GM23338 (cell line): ENCODE measurements at regions not wholly inside any gene's neighbourhood (a gene's known extent, or its start where the extent isn't known, plus 50 kb on each side); places are given as distances from the start of the nearest gene placed in this dataset.

Experiments used
- ATAC-seq: fragments of 200-7000 bp; cut with Tn5 transposase; 3 replicates; pipeline ENCODE4 v1.9.1; 2020
- DNase-seq: peaks from one replicate; pipeline ENCODE4 v3.0.0-alpha.2; 2015; ENCODE audit warnings: low spot score
- H2AFZ ChIP-seq: fragments of 200-600 bp; sonication (generic); 2 replicates; pipeline ENCODE4 v1.8.0; 2016; ENCODE audit warnings: antibody characterized with exemption, mild to moderate bottlenecking, moderate library complexity
- H3F3A ChIP-seq: fragments of 200-600 bp; sonication (generic); replicated peaks from 2 replicates; pipeline ENCODE4 v1.8.0; 2017; ENCODE audit warnings: antibody characterized with exemption, mixed run types, low read depth
- H3K27ac ChIP-seq: fragments of 200-600 bp; sonication (generic); 2 replicates; pipeline ENCODE4 v1.6.1; 2016; ENCODE audit warnings: low read depth
- H3K27me3 ChIP-seq: fragments of 200-600 bp; sonication (generic); 2 replicates; pipeline ENCODE4 v1.8.0; 2016; ENCODE audit warnings: mild to moderate bottlenecking, mixed run types, moderate library complexity; ENCODE audit not compliant: insufficient read depth
- H3K36me3 ChIP-seq: fragments of 200-600 bp; sonication (generic); 2 replicates; pipeline ENCODE4 v1.8.0; 2016; ENCODE audit warnings: mild to moderate bottlenecking; ENCODE audit not compliant: insufficient read depth
- H3K4me1 ChIP-seq: fragments of 200-600 bp; sonication (generic); 2 replicates; pipeline ENCODE4 v1.8.0; 2016; ENCODE audit warnings: mild to moderate bottlenecking, moderate library complexity; ENCODE audit not compliant: insufficient read depth
- H3K4me2 ChIP-seq: fragments of 200-600 bp; sonication (generic); 2 replicates; pipeline ENCODE4 v1.7.1; 2017; ENCODE audit warnings: mixed run types
- H3K4me3 ChIP-seq: fragments of 200-600 bp; sonication (generic); 2 replicates; pipeline ENCODE4 v1.6.1; 2016; ENCODE audit warnings: mixed run types
- H3K79me2 ChIP-seq: fragments of 200-600 bp; sonication (generic); replicated peaks from 2 replicates; pipeline ENCODE4 v1.8.0; 2017; ENCODE audit warnings: mild to moderate bottlenecking; ENCODE audit not compliant: insufficient read depth
- H3K9me2 ChIP-seq: fragments of 200-600 bp; sonication (generic); 2 replicates; pipeline ENCODE4 v1.8.0; 2017; ENCODE audit not compliant: insufficient read depth
- H4K20me1 ChIP-seq: fragments of 200-600 bp; sonication (generic); replicated peaks from 2 replicates; pipeline ENCODE4 v1.8.0; 2017; ENCODE audit warnings: mild to moderate bottlenecking; ENCODE audit not compliant: insufficient read depth
- H3K27ac Mint-ChIP-seq: 2 replicates; pipeline ENCODE4 v1.8.0; 2020; ENCODE audit warnings: inconsistent platforms, mild to moderate bottlenecking, moderate library complexity, mixed read lengths
- H3K27me3 Mint-ChIP-seq: 3 replicates; pipeline ENCODE4 v1.8.0; 2022; ENCODE audit warnings: low read depth, mild to moderate bottlenecking, moderate library complexity, mixed read lengths, inconsistent platforms; ENCODE audit not compliant: insufficient read depth, poor library complexity
- H3K36me3 Mint-ChIP-seq: 3 replicates; pipeline ENCODE4 v1.8.0; 2021; ENCODE audit warnings: low read depth, mild to moderate bottlenecking, inconsistent platforms, moderate library complexity, mixed read lengths
- H3K4me1 Mint-ChIP-seq: 3 replicates; pipeline ENCODE4 v1.8.0; 2020; ENCODE audit warnings: mild to moderate bottlenecking, inconsistent platforms, mixed read lengths
- H3K4me3 Mint-ChIP-seq: 3 replicates; pipeline ENCODE4 v1.8.0; 2021; ENCODE audit warnings: moderate library complexity, mild to moderate bottlenecking, inconsistent platforms, mixed read lengths
- H3K9me3 Mint-ChIP-seq: 3 replicates; pipeline ENCODE4 v1.8.0; 2020; ENCODE audit warnings: moderate library complexity, mild to moderate bottlenecking, inconsistent platforms, mixed read lengths
- CREB1 ChIP-seq: fragments of 250-450 bp; sonication (Bioruptor Pico); IDR thresholded peaks from 2 replicates; pipeline ENCODE4 v1.5.0; 2020; ENCODE audit warnings: low read depth, mild to moderate bottlenecking, moderate library complexity
- CTCF ChIP-seq, 2 experiments: fragments of 200-600 bp in 1 of 2; sonication (generic) in 1 of 2; conservative IDR thresholded peaks; 2 replicates each; pipeline versions ENCODE4 v1.5.1 to v1.6.1; 2016 to 2017; ENCODE audit warnings: antibody characterized with exemption in 2 of 2, low read depth in 2 of 2, mild to moderate bottlenecking in 2 of 2, moderate library complexity in 1 of 2
- ETS1 ChIP-seq: IDR thresholded peaks from 2 replicates; pipeline ENCODE4 v1.6.1; 2016; ENCODE audit warnings: antibody characterized with exemption
- EZH2phosphoT487 ChIP-seq: fragments of 200-600 bp; sonication (generic); IDR thresholded peaks from one replicate; pipeline ENCODE4 v1.8.1; 2018; ENCODE audit warnings: antibody characterized with exemption; ENCODE audit not compliant: unreplicated experiment
- JUNB ChIP-seq: IDR thresholded peaks from one replicate; pipeline ENCODE4 v1.6.1; 2016; ENCODE audit warnings: antibody characterized with exemption; ENCODE audit not compliant: unreplicated experiment
- POLR2AphosphoS5 ChIP-seq: IDR thresholded peaks from 2 replicates; pipeline ENCODE4 v1.6.1; 2016; ENCODE audit warnings: antibody characterized with exemption, low read depth
- ZNF114 ChIP-seq: fragments of 250-450 bp; sonication (Bioruptor Pico); IDR thresholded peaks from 2 replicates; pipeline ENCODE4 v1.5.0; 2020; ENCODE audit warnings: mild to moderate bottlenecking, moderate library complexity
- ZNF331 ChIP-seq: fragments of 250-450 bp; sonication (Bioruptor Pico); IDR thresholded peaks from 2 replicates; pipeline ENCODE4 v1.5.0; 2020; ENCODE audit warnings: low read depth, mild to moderate bottlenecking, moderate library complexity
- TF ChIP-seq, protein P1 (sequence below): IDR thresholded peaks from one replicate; pipeline ENCODE4 v1.6.1; 2018; ENCODE audit warnings: antibody characterized with exemption; ENCODE audit not compliant: unreplicated experiment
- TF ChIP-seq, protein P2 (sequence below): fragments of 250-450 bp; sonication (Bioruptor Pico); IDR thresholded peaks from 2 replicates; pipeline ENCODE4 v1.5.0; 2020; ENCODE audit warnings: mild to moderate bottlenecking, moderate library complexity

- no peak for ATAC-seq
These were observed 225.6 kb upstream of the FAM241A start for GRCh38 chr4:111919639-111920038.

DNA sequence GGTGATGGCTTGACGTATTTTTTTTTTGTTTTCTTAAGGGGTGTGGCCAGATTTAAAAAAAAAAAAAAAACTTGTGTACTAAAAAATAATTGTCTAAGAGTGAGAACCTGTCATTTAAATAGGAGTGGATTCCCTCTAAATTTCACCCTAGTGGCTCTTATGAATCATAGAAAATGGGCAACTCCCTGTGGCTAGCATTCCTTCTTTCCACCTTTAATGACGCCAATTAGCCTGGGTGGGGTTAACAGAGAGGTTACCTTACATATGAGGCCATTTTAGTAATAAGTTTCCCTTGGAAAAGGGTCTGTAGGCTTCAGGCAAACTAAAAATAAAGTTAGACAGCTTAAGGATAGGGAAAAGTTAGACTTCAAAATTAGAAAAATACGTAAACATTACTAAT, 223.5 kb upstream of the FAM241A start:
- no peaks in the 10 kb centered on the region for H3K36me3 Mint-ChIP-seq
- no peaks in the 10 kb centered on the region for H3K9me3 Mint-ChIP-seq
- no peak for ATAC-seq
- Histone ChIP-seq H3K79me2 (no peaks in the 10 kb centered on the region), H3K27ac (no peak overlapping the region), H3K4me2 (no peak overlapping the region), H3K36me3 (no peaks in the 10 kb centered on the region), H3F3A (no peaks in the 10 kb centered on the region), H3K27me3 (no peaks in the 10 kb centered on the region), H3K4me1 (no peaks in the 10 kb centered on the region), H3K9me2 (0 out of 2 replicates have a peak, but pooled peaks cover 3% of the 10 kb centered on the region), H2AFZ (no peak overlapping the region), H4K20me1 (no peaks in the 10 kb centered on the region), H3K4me3 (no peak overlapping the region)
- H3K27ac Mint-ChIP-seq = no peak overlapping the region
- DNase-seq = no peak
- peaks cover 4% of the 10 kb centered on the region for H3K27me3 Mint-ChIP-seq
- no peaks in the 10 kb centered on the region for H3K4me1 Mint-ChIP-seq
- H3K4me3 Mint-ChIP-seq = no peak overlapping the region
- TF ChIP-seq CREB1 (no peak), EZH2phosphoT487 (no peak), ZNF114 (CRISPR knock-in tag) (no peak), ZNF331 (CRISPR knock-in tag) (no peak), POLR2AphosphoS5 (no peak), ETS1 (no peak), CTCF (conservative IDR thresholded peaks at IDR 0.05; ENCODE audit: low read depth in 2 of 2) (no peak)
- TF ChIP-seq, protein P1, sequence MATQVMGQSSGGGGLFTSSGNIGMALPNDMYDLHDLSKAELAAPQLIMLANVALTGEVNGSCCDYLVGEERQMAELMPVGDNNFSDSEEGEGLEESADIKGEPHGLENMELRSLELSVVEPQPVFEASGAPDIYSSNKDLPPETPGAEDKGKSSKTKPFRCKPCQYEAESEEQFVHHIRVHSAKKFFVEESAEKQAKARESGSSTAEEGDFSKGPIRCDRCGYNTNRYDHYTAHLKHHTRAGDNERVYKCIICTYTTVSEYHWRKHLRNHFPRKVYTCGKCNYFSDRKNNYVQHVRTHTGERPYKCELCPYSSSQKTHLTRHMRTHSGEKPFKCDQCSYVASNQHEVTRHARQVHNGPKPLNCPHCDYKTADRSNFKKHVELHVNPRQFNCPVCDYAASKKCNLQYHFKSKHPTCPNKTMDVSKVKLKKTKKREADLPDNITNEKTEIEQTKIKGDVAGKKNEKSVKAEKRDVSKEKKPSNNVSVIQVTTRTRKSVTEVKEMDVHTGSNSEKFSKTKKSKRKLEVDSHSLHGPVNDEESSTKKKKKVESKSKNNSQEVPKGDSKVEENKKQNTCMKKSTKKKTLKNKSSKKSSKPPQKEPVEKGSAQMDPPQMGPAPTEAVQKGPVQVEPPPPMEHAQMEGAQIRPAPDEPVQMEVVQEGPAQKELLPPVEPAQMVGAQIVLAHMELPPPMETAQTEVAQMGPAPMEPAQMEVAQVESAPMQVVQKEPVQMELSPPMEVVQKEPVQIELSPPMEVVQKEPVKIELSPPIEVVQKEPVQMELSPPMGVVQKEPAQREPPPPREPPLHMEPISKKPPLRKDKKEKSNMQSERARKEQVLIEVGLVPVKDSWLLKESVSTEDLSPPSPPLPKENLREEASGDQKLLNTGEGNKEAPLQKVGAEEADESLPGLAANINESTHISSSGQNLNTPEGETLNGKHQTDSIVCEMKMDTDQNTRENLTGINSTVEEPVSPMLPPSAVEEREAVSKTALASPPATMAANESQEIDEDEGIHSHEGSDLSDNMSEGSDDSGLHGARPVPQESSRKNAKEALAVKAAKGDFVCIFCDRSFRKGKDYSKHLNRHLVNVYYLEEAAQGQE = no peak
- TF ChIP-seq, protein P2, sequence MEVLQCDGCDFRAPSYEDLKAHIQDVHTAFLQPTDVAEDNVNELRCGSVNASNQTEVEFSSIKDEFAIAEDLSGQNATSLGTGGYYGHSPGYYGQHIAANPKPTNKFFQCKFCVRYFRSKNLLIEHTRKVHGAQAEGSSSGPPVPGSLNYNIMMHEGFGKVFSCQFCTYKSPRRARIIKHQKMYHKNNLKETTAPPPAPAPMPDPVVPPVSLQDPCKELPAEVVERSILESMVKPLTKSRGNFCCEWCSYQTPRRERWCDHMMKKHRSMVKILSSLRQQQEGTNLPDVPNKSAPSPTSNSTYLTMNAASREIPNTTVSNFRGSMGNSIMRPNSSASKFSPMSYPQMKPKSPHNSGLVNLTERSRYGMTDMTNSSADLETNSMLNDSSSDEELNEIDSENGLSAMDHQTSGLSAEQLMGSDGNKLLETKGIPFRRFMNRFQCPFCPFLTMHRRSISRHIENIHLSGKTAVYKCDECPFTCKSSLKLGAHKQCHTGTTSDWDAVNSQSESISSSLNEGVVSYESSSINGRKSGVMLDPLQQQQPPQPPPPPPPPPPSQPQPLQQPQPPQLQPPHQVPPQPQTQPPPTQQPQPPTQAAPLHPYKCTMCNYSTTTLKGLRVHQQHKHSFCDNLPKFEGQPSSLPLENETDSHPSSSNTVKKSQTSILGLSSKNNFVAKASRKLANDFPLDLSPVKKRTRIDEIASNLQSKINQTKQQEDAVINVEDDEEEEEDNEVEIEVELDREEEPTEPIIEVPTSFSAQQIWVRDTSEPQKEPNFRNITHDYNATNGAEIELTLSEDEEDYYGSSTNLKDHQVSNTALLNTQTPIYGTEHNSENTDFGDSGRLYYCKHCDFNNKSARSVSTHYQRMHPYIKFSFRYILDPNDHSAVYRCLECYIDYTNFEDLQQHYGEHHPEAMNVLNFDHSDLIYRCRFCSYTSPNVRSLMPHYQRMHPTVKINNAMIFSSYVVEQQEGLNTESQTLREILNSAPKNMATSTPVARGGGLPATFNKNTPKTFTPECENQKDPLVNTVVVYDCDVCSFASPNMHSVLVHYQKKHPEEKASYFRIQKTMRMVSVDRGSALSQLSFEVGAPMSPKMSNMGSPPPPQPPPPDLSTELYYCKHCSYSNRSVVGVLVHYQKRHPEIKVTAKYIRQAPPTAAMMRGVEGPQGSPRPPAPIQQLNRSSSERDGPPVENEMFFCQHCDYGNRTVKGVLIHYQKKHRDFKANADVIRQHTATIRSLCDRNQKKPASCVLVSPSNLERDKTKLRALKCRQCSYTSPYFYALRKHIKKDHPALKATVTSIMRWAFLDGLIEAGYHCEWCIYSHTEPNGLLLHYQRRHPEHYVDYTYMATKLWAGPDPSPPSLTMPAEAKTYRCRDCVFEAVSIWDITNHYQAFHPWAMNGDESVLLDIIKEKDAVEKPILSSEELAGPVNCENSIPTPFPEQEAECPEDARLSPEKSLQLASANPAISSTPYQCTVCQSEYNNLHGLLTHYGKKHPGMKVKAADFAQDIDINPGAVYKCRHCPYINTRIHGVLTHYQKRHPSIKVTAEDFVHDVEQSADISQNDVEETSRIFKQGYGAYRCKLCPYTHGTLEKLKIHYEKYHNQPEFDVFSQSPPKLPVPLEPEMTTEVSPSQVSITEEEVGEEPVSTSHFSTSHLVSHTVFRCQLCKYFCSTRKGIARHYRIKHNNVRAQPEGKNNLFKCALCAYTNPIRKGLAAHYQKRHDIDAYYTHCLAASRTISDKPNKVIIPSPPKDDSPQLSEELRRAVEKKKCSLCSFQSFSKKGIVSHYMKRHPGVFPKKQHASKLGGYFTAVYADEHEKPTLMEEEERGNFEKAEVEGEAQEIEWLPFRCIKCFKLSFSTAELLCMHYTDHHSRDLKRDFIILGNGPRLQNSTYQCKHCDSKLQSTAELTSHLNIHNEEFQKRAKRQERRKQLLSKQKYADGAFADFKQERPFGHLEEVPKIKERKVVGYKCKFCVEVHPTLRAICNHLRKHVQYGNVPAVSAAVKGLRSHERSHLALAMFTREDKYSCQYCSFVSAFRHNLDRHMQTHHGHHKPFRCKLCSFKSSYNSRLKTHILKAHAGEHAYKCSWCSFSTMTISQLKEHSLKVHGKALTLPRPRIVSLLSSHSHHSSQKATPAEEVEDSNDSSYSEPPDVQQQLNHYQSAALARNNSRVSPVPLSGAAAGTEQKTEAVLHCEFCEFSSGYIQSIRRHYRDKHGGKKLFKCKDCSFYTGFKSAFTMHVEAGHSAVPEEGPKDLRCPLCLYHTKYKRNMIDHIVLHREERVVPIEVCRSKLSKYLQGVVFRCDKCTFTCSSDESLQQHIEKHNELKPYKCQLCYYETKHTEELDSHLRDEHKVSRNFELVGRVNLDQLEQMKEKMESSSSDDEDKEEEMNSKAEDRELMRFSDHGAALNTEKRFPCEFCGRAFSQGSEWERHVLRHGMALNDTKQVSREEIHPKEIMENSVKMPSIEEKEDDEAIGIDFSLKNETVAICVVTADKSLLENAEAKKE (CRISPR knock-in tag) = no peak

More at GRCh38 chr4:111919639-111920038, 225.6 kb upstream of the FAM241A start:
- H3K4me2 ChIP-seq = no peak overlapping the region
- H3K36me3 Mint-ChIP-seq = no peaks in the 10 kb centered on the region
- no peaks in the 10 kb centered on the region for H3K27me3 ChIP-seq
- H3K27me3 Mint-ChIP-seq = peaks cover 4% of the 10 kb centered on the region
- H3K4me3 ChIP-seq = no peak overlapping the region
- no peak overlapping the region for H3K27ac ChIP-seq
- no peaks in the 10 kb centered on the region for H3K4me1 ChIP-seq
- 0 out of 2 replicates have a peak, but pooled peaks cover 4% of the 10 kb centered on the region for H3K9me2 ChIP-seq
- no peaks in the 10 kb centered on the region for H3K9me3 Mint-ChIP-seq
- no peak overlapping the region for H3K27ac Mint-ChIP-seq
- no peak for DNase-seq
- H3K4me1 Mint-ChIP-seq = no peaks in the 10 kb centered on the region
- no peaks in the 10 kb centered on the region for H3F3A ChIP-seq
- no peak overlapping the region for H2AFZ ChIP-seq
- H3K4me3 Mint-ChIP-seq = no peak overlapping the region
- TF ChIP-seq JUNB = no peak
- TF ChIP-seq POLR2AphosphoS5 = no peak
- no peak for TF ChIP-seq CREB1
- no peaks in the 10 kb centered on the region for H3K36me3 ChIP-seq
- no peaks in the 10 kb centered on the region for H3K79me2 ChIP-seq
- no peaks in the 10 kb centered on the region for H4K20me1 ChIP-seq
